ENCODE measurements at regions not wholly inside any gene's neighbourhood (a gene's known extent, or its start where the extent isn't known, plus 50 kb on each side); places are given as distances from the start of the nearest gene placed in this dataset.

- TF ChIP-seq, protein P1, sequence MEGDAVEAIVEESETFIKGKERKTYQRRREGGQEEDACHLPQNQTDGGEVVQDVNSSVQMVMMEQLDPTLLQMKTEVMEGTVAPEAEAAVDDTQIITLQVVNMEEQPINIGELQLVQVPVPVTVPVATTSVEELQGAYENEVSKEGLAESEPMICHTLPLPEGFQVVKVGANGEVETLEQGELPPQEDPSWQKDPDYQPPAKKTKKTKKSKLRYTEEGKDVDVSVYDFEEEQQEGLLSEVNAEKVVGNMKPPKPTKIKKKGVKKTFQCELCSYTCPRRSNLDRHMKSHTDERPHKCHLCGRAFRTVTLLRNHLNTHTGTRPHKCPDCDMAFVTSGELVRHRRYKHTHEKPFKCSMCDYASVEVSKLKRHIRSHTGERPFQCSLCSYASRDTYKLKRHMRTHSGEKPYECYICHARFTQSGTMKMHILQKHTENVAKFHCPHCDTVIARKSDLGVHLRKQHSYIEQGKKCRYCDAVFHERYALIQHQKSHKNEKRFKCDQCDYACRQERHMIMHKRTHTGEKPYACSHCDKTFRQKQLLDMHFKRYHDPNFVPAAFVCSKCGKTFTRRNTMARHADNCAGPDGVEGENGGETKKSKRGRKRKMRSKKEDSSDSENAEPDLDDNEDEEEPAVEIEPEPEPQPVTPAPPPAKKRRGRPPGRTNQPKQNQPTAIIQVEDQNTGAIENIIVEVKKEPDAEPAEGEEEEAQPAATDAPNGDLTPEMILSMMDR (IDR thresholded peaks at IDR 0.05): no peak
- H3K27me3 ChIP-seq: no peaks in the 10 kb centered on the region
- intact Hi-C loops (cut with DNase I; ENCODE audit: low total_unique reads): no loop called here
- no peak overlapping the region for H3K4me3 ChIP-seq
- no peaks in the 10 kb centered on the region for H3K9me3 ChIP-seq
- no peak overlapping the region for H3K27ac ChIP-seq
- no peak for DNase-seq
- no peaks in the 10 kb centered on the region for H3K4me1 ChIP-seq
- no peaks in the 10 kb centered on the region for H3K36me3 ChIP-seq
Measured at GRCh38 chr14:25220514-25220913, 170.6 kb upstream of the STXBP6 start.

DNA sequence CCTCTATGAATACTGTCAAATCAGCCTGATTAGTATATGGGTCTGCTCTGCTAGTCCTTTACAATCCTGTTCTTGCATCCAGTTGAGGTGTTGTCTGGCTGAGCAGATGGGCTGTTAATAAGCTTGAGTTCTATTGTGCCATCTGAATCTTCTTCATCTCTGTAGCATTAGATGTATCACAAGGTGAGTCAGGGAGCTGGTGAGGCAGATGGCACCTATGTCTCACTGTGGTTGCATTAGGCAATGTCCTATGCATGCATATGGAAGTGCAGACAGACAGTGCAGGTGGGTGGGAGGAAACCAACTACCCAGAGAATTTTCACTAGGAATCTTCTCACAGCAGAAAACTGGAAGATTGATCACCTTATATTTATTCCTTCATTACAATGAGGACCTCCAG is 165.7 kb upstream of the STXBP6 start:
- Histone ChIP-seq H3K9me3 (no peaks in the 10 kb centered on the region), H3K4me1 (no peaks in the 10 kb centered on the region), H3K36me3 (no peaks in the 10 kb centered on the region), H3K27ac (no peak overlapping the region), H3K27me3 (no peaks in the 10 kb centered on the region), H3K4me3 (no peak overlapping the region)
- intact Hi-C loops (cut with DNase I; ENCODE audit: low total_unique reads): no loop called here
- no peak for DNase-seq
- TF ChIP-seq, protein P1 (IDR thresholded peaks at IDR 0.05): no peak

DNA sequence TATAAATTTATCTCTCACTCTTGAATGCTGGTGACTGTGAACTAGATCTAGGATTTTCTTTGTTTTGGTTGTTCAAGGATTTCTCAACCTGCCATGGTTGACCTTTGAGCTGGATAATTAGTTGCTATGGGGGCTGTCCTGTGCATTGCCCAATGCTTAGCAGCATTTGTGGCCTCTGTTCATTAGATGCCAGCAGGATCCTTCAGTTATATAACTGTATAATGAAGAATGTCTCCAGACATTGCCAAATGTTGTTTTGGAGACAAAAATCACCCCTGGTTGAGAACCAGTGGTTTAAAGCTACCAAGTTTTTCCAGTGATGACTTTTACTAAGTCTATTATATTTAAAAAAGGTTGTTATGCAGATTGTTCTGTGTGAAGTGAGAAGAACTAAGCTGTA is 147.9 kb upstream of the STXBP6 start:
- H3K9me3 ChIP-seq: peaks cover 0 to 6% (median 0%) of the 10 kb centered on the region in 3 donors
- no peak overlapping the region for H3K27ac ChIP-seq
- no peaks in the 10 kb centered on the region for H3K36me3 ChIP-seq
- intact Hi-C loops (cut with DNase I; ENCODE audit: low total_unique reads): no loop called here
- TF ChIP-seq, protein P1 (IDR thresholded peaks at IDR 0.05): no peak
- H3K27me3 ChIP-seq: no peaks in the 10 kb centered on the region
- no peak overlapping the region for H3K4me3 ChIP-seq
- DNase-seq: no peak
- no peaks in the 10 kb centered on the region for H3K4me1 ChIP-seq

DNA sequence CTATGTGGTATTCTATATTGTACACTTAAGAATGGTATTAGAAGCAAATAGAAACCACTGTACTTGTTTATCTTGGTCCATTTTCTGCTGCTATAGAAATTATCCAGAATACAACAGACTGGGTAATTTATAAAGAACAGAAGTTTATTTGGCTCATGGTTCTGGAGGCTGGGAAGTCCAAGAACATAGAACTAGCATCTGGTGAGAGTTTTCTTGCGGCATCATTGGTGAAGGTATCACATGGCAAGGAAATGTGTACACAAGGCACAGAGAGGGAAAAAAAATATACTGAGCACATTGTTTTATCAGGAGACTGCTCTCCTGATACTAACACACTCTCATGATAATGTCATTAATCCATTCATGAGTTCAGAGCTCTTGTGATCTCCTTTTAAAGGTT is 130.3 kb upstream of the STXBP6 start:
- H3K36me3 ChIP-seq: no peaks in the 10 kb centered on the region
- intact Hi-C loops (cut with DNase I; ENCODE audit: low total_unique reads): no loop called here
- no peaks in the 10 kb centered on the region for H3K4me1 ChIP-seq
- H3K9me3 ChIP-seq: peaks cover 0 to 4% (median 0%) of the 10 kb centered on the region in 3 donors
- TF ChIP-seq, protein P1 (IDR thresholded peaks at IDR 0.05): no peak
- no peaks in the 10 kb centered on the region for H3K27me3 ChIP-seq
- no peak for DNase-seq
- no peak overlapping the region for H3K4me3 ChIP-seq
- H3K27ac ChIP-seq: no peak overlapping the region

DNA sequence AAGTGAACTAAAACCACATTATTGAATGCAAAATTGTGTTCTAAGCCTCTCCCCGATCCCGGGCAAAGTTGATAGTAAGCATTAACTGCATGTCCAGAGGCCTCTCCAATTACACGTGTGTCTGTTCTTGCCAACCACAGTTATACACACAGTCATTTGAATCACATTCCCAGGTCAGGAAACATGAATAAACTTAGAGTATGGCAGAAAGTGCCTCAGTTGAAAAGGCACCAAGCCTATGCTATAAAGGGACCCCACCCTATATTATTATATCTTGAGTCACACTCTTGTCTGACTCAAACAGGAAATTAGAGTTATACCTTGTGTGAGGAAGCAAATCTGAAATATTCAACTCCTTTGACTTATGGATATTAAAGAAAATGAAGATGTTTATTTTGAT is 128.3 kb upstream of the STXBP6 start:
- Histone ChIP-seq H3K4me3 (no peak overlapping the region), H3K36me3 (no peaks in the 10 kb centered on the region), H3K27ac (no peak overlapping the region), H3K27me3 (no peaks in the 10 kb centered on the region), H3K9me3 (peaks cover 0 to 4% (median 0%) of the 10 kb centered on the region in 3 donors), H3K4me1 (no peaks in the 10 kb centered on the region)
- no peak for DNase-seq
- TF ChIP-seq, protein P1 (IDR thresholded peaks at IDR 0.05): no peak
- intact Hi-C loops (cut with DNase I; ENCODE audit: low total_unique reads): no loop called here

All from tibial artery (tissue), 4 donors.